Stimulated activated CD4-positive, alpha-beta T cell treated with anti-CD3 and anti-CD28 coated beads, Interleukin-15, amount 100 ng/mL, for 48 hours (primary cell): ENCODE measurements at regions not wholly inside any gene's neighbourhood (a gene's known extent, or its start where the extent isn't known, plus 50 kb on each side); places are given as distances from the start of the nearest gene placed in this dataset.

Source experiments
- DNase-seq, 2 donors: peaks; one replicate each; pipeline ENCODE4 v3.0.0-alpha.2; 2020; ENCODE audit warnings: low read depth in 2 of 2

DNA sequence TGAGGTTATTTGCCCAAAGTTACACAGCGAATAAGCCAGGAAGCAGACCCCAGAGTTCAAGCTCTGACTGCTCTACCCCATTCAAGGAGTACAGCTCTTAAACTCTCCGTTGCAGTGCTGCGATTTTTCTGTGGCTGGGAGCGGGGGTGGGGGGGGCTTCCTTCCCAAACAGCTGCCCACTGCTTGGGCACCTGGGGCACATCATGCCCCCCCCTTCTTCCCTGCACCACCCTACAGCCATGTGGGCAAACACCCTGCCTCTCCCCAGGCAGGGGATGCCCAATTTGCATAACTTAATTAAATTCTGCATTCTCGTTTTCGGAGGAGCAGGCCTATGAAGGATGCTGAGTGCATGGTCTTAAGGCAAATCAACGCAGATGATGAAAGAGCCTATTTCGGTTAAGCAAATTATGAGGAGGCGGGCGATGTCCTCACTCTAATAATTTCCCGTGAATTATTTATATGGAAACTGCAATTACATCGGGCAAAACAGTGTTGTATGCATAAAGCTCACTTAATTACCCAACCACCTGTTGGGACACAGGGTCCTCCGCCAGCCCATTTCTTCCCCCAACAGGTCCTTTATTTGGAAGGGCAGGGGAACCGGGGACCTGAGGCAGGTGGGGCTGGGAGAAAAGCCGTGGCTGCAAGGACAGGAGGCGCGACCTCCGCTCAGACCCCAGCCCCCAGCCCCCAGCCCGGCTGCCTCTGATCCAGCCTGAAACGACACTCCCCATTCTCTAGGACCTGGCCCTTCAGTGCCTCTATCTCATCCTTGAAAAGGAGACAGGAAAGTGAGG, 610.5 kb downstream of the BUD13 start:
- DNase-seq, result no peak

DNA sequence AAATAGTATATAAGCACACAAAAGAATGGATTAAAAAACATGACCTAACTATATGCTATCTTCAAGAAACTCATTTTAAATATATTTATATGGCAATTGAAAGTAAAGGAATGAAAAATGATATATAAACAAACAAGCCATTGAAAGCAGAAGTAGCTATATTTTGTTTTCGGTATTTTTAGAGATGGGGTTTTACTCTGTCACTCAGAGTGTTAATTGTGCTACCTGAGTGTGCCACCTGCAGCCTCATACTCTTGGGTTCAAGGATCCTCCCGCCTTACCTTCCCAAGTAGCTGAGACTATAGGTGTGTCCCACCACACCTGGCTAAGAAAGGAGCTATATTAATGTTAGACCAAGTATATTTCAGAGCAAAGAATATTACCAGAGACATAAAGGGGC, 624.1 kb downstream of the BUD13 start:
- DNase-seq, result no peak

DNA sequence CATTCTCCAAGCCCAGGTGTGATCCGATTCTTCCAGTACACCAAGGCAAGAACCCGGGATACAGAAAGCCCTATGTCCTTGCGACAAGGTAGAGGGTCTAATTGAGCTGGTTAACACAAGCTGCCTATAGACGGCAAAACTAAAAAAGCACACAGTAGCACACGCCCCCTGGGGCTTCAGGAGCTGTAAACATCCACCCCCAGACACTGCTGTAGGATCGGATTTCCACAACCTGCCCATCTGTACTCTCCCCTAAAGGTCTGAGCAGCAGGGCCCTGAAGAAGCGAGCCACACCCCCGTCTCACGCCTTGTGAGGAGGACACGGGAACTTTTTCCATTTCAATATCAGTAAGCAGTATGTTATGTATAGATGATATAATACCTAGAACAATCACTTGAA, 624.7 kb downstream of the BUD13 start:
- no peak for DNase-seq

DNA sequence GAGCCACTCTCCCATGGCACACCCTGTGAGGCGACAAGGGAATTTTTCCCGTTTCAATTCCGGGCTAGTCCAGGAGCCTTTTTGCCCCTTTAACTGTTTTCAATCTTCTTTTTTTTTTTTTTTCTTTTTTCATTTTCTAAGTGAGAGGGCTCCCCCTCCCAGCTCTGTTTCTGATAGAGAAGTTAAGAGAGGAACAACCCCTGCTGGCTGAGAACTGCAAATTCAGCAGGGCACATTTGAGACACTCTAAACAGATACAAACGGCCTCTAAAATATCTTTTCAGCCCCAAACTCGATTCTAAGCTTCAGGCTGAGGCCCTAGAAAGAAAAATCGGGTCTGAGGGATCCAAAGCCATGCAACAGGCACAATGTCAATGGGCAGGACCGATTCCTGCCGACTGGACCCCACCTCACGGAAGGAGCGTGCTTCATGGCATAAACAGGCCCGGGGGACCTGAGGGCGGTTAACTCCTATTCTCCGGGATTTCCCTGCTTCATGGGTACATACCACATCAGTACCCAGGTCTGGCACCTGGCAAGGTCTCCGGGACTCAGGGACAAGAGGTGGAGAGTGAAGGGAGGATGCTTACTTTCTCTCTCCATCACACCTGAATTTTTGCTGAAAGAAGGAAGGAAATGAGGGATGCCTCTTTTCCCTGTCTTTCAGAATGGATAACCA, 627.5 kb downstream of the BUD13 start:
- no peak for DNase-seq

DNA sequence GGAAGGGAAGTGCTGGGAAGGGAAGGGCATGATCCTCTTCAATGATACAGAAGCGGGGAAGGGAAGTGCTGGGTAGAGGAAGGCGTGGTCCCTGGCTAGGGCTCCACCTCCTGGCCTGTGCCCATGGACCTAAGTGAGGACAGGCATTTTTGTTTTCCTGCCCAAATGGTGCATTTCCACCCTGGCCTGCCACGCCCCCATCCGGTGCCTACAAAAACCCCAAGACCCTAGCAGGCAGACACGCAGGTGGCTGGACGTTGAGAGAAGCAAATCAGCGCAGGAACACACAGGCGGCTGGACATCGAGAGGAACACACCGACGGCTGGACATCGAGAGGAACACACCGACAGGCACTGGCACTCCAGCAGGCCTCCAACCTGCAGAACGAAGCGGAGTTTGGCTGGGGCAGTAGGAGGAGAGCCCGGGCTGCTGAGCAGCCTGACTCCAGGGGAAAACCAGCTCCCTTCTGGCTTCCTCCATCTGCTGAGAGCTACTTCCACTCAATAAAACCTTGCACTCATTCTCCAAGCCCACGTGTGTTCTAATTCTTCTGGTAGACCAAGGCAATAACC, 628.3 kb downstream of the BUD13 start:
- no peak for DNase-seq

DNA sequence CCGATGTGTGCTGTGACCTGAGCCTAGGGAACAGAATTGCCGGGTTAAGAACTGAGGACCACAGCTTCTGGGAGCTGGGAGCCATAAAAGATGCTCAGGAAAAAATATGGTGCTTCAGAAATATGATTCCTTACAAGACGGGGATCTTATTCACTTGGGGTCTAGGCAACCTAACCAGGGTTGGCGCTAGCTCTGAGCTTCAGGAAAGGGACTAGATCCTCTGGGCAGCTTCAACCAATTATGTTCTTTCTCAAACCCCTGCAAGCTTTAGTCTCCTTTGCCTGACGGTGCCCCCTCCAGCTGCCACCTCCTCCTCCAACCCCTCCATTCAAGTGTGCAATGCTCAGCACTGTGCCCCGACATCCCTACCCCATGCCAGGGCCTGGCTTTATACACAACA, 634.1 kb upstream of the CADM1 start:
- no peak for DNase-seq

DNA sequence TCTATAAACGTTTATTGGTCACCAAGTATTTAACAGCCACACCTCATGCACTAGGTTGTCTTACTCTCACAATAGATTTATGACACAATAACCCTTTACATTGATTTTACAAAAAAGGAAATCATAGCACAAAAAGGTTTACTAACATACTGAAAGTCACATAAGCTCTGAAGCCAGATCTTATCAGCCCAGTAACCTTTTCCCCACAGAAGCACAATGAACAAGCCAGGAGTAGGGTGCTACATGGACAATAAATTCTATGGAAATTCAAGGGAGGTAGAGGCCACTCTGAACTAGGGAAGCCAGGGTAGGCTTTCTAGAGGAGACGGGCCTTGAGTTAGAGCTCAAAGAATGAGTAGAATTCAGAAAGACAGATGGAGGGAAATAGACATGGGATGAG, 633.5 kb upstream of the CADM1 start:
- no peak for DNase-seq

DNA sequence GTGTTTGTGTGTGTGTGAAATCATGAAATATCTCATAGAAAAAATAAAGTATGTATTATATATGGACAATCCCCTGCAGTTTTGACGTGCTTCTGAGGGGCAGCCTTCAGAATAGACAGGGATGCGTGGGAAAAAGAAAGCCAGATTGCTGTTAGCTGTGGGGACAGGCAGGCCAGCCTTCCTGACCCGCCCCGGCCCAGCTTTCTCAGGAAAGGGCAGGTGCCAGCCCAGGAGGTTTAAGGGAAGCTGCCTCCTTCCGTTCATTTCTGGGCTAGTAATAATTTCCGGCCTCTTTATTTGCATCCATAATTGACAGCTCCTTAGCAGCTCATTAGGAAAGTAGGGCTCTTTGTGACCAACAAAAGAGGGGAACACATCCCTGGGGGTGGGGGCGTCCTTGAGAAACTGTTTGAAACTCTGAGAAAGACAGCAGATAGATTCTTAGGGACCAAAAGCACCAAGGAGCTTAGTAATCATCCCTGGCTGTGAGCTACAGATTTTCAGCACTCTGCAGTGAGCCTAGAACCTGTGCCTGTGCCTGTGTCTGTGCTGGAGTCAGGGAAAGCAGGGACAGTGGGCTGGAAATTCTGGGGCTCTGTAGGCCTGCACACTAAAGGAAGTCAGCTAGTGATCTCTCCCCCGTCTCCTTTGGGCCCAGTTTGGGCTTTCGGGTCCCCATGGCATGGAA, 632.9 kb upstream of the CADM1 start:
- DNase-seq, result no peak

DNA sequence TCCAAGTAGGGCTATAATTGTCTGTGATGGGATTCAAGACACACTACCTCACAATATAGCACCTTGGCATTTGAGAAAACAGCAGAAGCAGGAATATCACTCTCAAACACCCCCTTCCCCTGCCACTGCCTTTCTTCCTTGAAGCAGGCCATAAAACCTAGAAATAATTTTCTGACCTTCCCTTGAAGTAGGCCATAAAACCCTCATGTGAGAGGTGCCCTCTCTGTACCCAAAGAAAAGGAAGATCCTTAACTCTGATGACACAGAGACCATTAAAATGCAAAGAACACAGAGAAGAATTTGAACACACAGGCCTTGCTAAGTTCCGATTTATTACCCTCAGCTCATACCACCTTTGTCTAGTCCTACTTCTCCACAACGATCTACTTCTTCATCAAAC, 631.7 kb upstream of the CADM1 start:
- DNase-seq, result no peak

DNA sequence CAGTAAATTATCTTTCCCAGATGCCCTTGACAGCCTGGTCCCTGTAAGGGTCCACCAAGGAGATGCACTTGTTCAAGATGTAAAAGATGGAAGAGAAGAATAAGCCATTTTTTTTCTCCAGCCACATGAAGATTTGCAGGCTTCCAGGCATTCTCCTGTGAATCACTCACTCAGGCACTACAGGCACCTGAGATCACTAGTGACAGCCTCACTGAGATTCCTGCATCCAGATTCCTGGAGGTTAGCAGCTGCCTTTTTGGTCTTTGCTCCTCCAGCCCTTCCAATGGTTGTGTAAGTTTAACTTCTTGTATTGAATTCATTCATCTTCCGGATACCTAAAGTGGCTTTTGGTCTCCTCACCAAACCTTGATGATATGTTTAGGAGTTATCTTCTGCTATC, 630.2 kb upstream of the CADM1 start:
- no peak for DNase-seq

DNA sequence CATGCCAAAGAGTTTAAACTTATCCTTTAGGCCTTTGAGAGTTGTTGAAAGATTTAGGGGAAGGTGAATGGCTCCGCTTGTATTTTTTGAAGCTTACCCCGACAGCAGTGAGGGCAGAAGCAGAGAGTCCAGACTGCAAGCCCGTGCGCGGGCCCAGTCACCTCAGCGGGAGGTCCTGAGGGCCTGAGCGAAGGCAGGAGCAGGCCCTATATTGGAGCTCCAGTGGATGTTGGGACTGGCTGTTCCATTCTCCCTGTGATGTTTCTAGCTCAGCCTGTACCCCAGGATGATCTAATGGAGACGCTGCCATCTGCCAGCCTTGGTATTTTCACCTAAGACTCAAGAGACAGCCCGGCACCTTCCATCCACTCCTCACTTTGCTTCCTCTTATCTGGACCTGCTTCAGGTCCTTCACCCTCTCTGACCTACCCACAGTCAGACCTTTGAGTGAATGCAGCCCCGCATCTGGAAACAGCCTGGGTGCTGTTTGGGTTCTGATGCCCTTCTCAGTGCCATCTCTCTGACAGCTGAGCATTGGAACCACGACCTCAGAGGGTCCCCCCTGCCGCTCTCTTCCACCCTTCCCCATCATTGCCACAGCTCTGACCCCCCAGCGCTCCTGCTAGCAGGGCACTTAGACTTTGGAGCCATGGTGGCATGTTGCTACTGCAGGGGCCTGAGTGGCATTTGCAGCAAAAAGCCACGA, 628.2 kb upstream of the CADM1 start:
- DNase-seq, result no peak

DNA sequence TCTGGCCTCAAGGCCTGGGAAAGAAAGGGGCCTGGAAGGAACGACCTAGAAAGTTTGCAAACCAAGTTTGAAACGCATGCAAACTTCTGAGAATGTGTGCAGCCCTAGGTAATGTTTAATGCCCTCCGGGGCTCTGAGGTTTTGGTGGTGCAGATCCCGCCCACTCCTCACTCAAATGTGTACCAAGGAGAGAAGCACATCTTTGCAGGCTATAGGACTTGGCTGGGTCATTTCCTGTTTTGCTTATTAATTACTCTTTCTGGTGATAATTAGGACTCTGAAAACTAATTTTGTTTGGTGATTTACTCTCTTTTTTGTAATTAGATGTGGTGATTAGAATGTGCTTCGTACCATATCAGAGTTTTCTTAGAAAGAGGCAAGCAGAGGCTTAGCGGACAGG, 625.9 kb upstream of the CADM1 start:
- no peak for DNase-seq

DNA sequence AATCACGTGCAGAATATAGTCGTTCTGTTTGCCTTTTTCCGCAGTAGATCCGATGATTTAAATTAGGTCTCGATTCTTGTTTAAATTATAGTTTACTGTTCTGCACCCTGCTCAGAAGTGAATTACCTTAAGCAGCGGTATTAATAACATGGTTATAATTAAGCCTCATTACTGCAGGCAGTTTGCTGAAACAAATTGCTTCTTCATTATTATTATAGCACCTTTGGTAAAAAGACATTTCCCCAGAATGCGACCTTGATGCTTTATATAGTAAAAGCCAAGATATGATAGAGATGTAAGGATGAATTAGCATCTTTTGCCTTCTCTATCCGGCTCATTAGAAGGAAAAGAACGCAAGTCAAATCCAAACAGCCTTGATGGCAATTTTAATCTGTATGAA, 625.2 kb upstream of the CADM1 start:
- no peak for DNase-seq

DNA sequence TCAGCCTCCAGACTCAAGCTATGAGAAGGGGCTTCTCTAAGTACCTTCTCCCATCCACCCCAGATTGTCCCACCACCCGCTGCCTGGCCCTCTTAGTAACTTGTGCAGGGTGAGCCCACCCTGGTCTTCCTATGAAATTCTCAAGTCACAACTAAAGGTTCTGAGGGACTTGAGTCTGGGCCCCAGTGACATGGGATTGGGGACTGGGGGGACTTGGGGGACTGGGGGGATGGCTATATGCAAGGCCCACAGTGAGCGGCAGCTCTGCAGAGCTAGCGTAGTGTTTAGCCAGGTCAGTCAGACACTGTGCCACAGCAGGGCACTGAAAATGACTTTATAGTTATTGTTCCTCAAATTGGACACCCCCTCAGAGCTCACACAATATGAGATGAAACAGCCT, 622.3 kb upstream of the CADM1 start:
- no peak for DNase-seq

DNA sequence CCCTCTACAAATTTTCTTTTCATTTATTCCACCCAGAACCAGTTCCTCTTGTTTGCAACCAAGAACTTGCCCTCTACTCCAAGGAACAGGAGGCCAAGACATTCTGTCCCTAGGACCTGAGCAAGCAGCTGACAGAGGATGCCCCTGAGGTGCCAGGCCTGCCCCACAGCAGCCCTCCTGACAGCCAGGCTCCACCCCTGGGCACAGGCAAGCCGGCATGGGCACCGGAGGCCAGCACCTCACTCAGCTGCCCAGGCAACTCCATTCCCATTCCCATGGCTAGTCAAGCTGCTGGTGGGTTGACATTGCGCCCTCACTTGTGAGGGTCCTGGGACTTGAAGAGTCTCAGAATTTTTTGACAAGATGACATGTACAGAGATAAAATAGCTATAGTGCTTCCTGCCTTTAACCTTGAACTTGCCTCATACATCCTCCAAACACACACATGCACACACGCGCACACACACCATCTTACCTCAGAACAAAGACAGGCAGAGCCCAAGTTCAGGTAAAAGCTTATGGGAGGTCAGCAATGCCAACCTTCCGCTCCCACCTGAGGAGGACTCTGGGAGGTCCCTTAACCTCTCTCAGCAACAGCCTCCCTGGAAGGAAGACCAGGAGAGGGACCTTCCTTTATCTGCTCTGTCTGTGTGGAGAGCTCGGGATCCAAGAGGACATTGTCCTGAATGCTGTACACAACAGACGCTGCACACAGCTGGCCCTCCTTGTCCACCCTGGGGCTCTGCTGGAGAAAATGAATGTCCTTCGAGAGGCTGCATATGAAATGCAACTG, 620.9 kb upstream of the CADM1 start:
- no peak for DNase-seq

DNA sequence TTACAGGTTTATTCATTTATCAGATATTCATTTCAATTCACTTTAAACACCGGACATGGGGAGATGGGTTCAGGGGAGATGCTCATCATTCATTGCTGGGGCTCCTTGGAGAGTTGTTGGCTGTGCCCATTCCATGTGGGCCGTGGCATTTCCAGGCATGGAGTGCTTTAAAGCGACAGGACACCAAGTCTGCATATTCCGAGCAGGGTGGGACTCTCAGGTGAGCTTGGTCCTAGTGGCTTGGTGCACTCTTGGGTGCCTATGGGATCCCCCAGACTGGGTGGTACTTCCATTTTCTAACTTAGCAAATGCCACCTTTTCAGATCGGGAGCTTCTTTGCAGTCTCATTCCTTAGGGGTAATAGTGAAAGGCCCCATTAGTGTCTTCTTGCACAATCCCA, 619.5 kb upstream of the CADM1 start:
- DNase-seq, result no peak

DNA sequence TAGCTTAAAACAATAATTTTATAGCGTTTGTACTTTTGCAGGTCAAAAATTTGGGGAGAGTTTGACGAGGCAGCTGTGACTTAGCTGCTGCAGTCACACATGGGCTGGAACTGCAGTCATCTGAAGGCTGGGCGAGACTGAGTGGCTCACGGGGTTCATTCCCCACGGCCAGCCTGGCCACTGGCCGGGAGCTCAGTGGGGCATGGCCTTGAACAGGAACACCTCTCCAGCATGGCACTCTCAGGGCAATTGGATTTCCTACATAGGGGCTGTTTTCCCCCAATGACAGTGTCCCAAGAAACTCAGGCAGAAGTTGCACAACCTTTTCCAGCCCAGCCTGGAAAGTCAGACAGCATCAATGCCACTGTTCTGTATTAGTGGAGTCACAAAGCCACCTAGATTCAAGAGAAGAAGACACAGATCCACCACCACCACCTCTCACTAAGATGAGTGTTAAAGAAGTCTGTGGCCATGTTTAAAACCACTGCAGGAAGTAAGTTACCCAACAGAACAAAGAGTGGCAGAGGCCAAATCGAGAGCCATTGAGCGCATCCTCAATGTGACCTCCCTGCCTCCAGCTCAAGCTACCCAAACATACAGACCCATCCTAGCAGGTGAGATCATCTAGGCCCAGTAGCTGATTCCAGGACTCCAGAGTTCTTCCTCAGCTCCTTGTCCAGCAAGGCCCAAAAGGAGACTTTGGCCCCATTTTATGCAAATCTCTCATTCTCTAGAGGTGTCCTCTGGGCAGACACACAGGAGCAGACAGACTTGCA, 618.7 kb upstream of the CADM1 start:
- DNase-seq, result no peak

DNA sequence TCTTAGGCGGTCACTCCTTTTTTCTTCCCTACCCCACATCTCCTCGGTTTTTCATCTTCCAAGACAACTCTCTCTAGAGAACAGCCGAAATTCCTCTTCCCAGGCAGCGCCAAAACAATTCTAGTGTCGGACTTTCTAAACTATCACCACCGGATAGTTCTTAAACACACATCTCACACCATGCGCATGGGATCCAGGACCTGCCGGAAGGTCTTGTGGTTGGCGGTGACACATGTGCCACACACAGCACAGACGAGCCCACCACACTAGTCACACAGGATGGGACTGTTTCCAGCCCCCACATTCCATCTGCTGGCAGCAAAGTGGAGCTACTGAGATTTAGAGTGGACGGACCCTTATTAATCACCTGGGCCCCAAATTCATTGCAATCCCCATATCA, 614.9 kb upstream of the CADM1 start:
- no peak for DNase-seq

DNA sequence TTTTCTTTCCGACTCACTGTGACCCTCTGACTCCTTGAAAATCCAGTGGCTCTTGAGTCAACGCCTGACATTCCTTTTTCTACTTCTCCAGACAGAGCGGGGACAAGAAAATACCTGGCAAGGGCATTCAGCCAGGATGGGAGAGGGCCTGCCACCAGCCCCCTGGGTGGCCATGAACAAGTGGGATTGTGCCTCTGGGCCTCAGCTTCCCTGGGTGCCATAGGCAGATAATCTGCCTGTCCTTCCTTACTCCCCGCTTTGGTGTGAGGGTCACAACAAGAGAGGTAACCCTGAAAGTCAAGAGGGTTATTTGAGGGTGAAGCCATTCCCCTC, 613.9 kb upstream of the CADM1 start:
- DNase-seq, result no peak

DNA sequence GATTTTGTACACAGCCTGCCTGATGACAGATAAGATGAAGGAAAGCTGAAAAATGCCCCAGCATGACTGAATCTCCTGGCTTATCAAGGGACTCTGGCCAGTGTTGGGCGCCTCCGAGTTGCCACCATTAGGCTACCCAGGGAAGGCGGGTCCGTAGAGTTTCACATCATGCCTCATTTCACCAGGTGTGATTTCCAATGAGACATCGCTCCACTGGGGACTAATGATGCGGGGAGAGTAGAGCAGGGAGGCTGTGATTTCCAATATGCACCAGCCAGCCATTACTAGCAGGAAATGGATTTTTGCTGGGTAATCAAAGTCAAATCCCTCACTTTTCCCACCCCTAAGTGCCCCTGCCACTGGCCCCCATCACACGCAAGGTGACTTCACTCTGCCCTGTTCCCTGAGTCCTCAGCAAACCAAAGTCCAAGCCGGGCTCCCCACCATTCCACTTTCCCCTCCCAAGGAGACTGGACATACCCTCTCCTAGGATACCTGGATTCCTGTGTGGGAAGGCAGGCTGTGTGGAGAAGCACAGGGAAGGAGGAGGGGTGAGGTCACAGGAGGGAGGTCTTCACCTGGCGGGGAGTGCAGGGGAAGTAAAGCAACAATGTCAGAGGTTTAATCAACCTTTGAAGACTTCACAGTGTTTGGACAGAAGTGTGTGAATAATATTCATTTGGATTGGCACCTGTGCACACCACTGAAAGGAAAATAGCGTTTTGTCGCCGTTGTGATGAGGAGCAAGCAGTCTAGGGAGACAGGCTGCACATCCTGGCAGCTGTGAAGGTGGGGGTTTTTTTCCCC, 613.3 kb upstream of the CADM1 start:
- no peak for DNase-seq
